Stimulated activated naive CD8-positive, alpha-beta T cell treated with anti-CD3 and anti-CD28 coated beads, Interleukin-15, Interleukin-2, amounts not matched to agents 100 ng/mL and 50 ng/mL, for 24 hours (primary cell): ENCODE measurements at regions not wholly inside any gene's neighbourhood (a gene's known extent, or its start where the extent isn't known, plus 50 kb on each side); places are given as distances from the start of the nearest gene placed in this dataset.

ENCODE experiments used
- H3K27ac Mint-ChIP-seq: one replicate; pipeline ENCODE4 v1.8.0; 2021; ENCODE audit warnings: mild to moderate bottlenecking, mixed read lengths
- H3K27me3 Mint-ChIP-seq: one replicate; pipeline ENCODE4 v1.8.0; 2021; ENCODE audit warnings: mixed read lengths
- H3K36me3 Mint-ChIP-seq: one replicate; pipeline ENCODE4 v1.8.0; 2021; ENCODE audit warnings: low read depth, mixed read lengths
- H3K4me1 Mint-ChIP-seq: one replicate; pipeline ENCODE4 v1.8.0; 2021; ENCODE audit warnings: low read depth, mixed read lengths
- H3K4me3 Mint-ChIP-seq: one replicate; pipeline ENCODE4 v1.8.0; 2021; ENCODE audit warnings: mild to moderate bottlenecking, mixed read lengths
- H3K9me3 Mint-ChIP-seq: one replicate; pipeline ENCODE4 v1.8.0; 2021; ENCODE audit warnings: mixed read lengths

DNA sequence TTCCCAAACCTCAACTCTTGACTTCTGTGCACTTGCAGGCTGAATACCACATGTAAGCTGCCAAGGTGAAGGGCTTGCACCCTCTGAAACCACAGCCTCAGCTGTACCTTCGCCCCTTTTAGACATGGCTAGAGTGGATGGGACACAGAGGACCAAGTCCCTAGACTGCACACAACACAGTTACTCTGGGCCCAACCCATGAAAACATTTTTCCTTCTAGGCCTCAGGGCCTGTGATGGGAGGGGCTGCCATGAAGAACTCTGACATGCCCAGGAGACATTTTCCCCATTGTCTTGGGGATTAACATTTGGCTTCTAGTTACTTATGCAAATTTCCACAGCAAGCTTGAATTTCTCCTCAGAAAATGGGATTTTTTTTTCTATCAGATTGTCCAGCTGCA is 331.0 kb upstream of the RGMB start:
- no peak overlapping the region for H3K27ac Mint-ChIP-seq
- no peaks in the 10 kb centered on the region for H3K27me3 Mint-ChIP-seq
- H3K4me3 Mint-ChIP-seq = no peak overlapping the region
- H3K4me1 Mint-ChIP-seq = no peaks in the 10 kb centered on the region
- no peaks in the 10 kb centered on the region for H3K36me3 Mint-ChIP-seq
- peaks cover 10% of the 10 kb centered on the region for H3K9me3 Mint-ChIP-seq

GRCh38 chr5:98443881-98444280 is 329.6 kb upstream of the RGMB start:
- Mint-ChIP-seq H3K27ac (no peak overlapping the region), H3K27me3 (peaks cover 2% of the 10 kb centered on the region), H3K36me3 (no peaks in the 10 kb centered on the region), H3K4me3 (no peak overlapping the region), H3K4me1 (no peaks in the 10 kb centered on the region), H3K9me3 (peaks cover 10% of the 10 kb centered on the region)

- Mint-ChIP-seq H3K36me3 (no peaks in the 10 kb centered on the region), H3K4me1 (no peaks in the 10 kb centered on the region)
Measured at GRCh38 chr5:98453296-98453695, 320.2 kb upstream of the RGMB start.

DNA sequence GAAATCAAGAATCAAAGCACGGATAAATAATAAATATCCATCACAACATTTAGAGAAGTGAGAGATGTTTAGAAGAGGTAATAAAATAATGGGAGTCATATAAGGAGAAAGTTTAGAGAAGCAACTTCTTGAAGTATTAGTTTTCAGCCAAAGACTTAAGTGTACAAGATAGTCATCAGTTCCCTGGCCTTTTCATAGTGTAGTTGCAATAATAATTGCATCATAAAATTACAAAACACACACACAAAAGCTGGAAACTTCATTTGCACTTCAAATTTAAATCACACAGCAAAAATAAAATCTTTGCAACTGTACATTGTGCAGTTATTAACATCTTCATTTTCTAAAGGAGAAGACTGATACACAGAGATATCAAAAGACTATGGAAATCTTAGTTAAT is 319.1 kb upstream of the RGMB start:
- Mint-ChIP-seq H3K27ac (no peak overlapping the region), H3K4me1 (no peaks in the 10 kb centered on the region)

More at GRCh38 chr5:98453296-98453695, 320.2 kb upstream of the RGMB start:
- no peak overlapping the region for H3K4me3 Mint-ChIP-seq
- H3K9me3 Mint-ChIP-seq = no peaks in the 10 kb centered on the region
- H3K27me3 Mint-ChIP-seq = peaks cover 5% of the 10 kb centered on the region
- H3K27ac Mint-ChIP-seq = no peak overlapping the region

DNA sequence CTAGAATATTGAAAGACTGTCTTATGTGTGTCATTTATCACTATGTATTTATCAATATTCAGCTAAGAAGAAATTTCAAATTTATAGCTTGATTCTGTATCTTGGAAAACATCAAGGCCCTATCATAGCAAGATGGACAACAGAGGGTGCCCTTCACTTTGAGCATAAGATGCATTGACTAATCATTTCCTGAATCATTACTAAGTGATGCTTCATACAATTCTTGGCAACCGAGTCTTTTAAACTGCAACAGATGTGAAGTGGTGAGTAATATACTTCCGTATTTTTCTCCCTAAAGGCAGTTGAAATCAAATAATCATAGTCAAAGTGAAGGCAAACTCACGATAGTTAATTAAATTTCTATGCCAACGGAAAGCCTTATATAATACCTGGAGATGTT is 318.6 kb upstream of the RGMB start:
- no peak overlapping the region for H3K4me3 Mint-ChIP-seq
- H3K27me3 Mint-ChIP-seq = no peaks in the 10 kb centered on the region
- no peak overlapping the region for H3K27ac Mint-ChIP-seq
- H3K9me3 Mint-ChIP-seq = no peaks in the 10 kb centered on the region
- H3K36me3 Mint-ChIP-seq = no peaks in the 10 kb centered on the region
- H3K4me1 Mint-ChIP-seq = no peaks in the 10 kb centered on the region

More for the DNA sequence above, 319.1 kb upstream of the RGMB start:
- Mint-ChIP-seq H3K9me3 (no peaks in the 10 kb centered on the region), H3K4me3 (no peak overlapping the region), H3K27me3 (no peaks in the 10 kb centered on the region), H3K36me3 (no peaks in the 10 kb centered on the region)

- Mint-ChIP-seq H3K4me1 (no peaks in the 10 kb centered on the region), H3K9me3 (no peaks in the 10 kb centered on the region), H3K27me3 (no peaks in the 10 kb centered on the region), H3K27ac (no peak overlapping the region), H3K36me3 (no peaks in the 10 kb centered on the region), H3K4me3 (no peak overlapping the region)
Measured at GRCh38 chr5:98455665-98456064, 317.8 kb upstream of the RGMB start.

GRCh38 chr5:98458004-98458403 is 315.5 kb upstream of the RGMB start:
- Mint-ChIP-seq H3K9me3 (no peaks in the 10 kb centered on the region), H3K27ac (no peak overlapping the region), H3K4me3 (no peak overlapping the region), H3K36me3 (no peaks in the 10 kb centered on the region), H3K27me3 (peaks cover 6% of the 10 kb centered on the region), H3K4me1 (no peaks in the 10 kb centered on the region)

DNA sequence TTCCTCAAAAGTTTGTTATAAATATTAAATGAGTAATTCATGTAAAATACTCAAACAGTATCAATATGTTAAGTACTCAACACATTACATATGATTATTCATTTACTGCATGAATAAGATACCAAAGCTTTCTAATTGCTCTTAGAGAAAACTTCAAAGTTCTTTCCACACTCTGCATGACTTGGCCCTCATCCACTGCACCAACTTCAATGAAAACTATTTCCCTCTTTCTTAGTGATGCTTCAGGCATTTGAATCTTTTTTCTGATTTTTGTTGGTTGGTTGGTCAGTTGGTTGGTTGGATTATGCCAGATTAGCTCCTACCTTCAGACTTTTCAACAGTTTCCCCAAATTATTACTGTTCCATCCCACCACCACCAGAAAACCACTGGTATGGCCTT is 314.7 kb upstream of the RGMB start:
- H3K9me3 Mint-ChIP-seq = peaks cover 2% of the 10 kb centered on the region
- no peak overlapping the region for H3K27ac Mint-ChIP-seq
- H3K27me3 Mint-ChIP-seq = peaks cover 6% of the 10 kb centered on the region
- H3K4me1 Mint-ChIP-seq = no peaks in the 10 kb centered on the region
- H3K36me3 Mint-ChIP-seq = no peaks in the 10 kb centered on the region
- no peak overlapping the region for H3K4me3 Mint-ChIP-seq

DNA sequence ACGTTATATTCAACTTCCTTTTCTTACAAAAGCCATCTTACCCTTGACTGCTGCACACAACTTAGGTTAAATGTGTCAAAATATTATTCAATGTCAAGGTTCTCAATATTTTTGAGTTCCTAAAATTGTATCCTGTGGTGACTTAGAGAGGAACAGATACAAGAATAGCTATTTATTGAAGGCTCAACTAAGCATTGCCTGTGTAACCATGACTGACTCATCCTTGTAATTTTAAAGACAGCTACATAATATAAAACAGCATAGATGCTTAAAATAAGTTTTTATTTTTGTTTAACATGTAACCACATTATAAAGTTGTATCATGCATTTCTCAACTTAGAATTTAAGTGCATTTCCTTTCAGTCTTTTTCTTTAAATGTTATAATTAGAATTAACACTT is 312.9 kb upstream of the RGMB start:
- H3K9me3 Mint-ChIP-seq = peaks cover 4% of the 10 kb centered on the region
- H3K27ac Mint-ChIP-seq = no peak overlapping the region
- no peaks in the 10 kb centered on the region for H3K4me1 Mint-ChIP-seq
- H3K4me3 Mint-ChIP-seq = no peak overlapping the region
- no peaks in the 10 kb centered on the region for H3K36me3 Mint-ChIP-seq
- peaks cover 6% of the 10 kb centered on the region for H3K27me3 Mint-ChIP-seq

DNA sequence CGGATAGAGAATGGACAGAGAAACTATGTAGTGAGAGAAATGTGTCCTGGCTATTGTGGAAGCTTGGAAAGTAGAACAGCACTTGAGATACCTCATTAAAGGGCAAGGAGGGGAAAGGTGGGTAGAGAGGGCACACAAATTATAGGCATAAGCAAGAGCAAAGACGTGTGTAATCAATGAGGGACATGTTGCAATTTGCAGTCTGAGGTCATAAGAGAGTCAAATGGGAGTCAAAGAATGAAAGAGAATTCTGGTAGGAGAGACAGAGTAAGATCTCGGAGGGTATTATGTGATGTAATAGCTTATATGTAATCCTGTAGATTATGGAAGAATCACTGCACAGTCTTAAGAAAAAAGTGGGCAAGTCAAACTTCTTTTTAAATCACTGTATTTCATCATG is 312.0 kb upstream of the RGMB start:
- no peaks in the 10 kb centered on the region for H3K4me1 Mint-ChIP-seq
- H3K36me3 Mint-ChIP-seq = no peaks in the 10 kb centered on the region
- peaks cover 4% of the 10 kb centered on the region for H3K9me3 Mint-ChIP-seq
- no peak overlapping the region for H3K27ac Mint-ChIP-seq
- H3K4me3 Mint-ChIP-seq = no peak overlapping the region
- peaks cover 6% of the 10 kb centered on the region for H3K27me3 Mint-ChIP-seq

GRCh38 chr5:98463222-98463621 is 310.2 kb upstream of the RGMB start:
- H3K9me3 Mint-ChIP-seq = peaks cover 4% of the 10 kb centered on the region
- no peaks in the 10 kb centered on the region for H3K4me1 Mint-ChIP-seq
- no peak overlapping the region for H3K27ac Mint-ChIP-seq
- H3K36me3 Mint-ChIP-seq = no peaks in the 10 kb centered on the region
- H3K4me3 Mint-ChIP-seq = no peak overlapping the region
- H3K27me3 Mint-ChIP-seq = peaks cover 6% of the 10 kb centered on the region

GRCh38 chr5:98463676-98464075 is 309.8 kb upstream of the RGMB start:
- no peaks in the 10 kb centered on the region for H3K4me1 Mint-ChIP-seq
- peaks cover 4% of the 10 kb centered on the region for H3K9me3 Mint-ChIP-seq
- H3K27me3 Mint-ChIP-seq = peaks cover 6% of the 10 kb centered on the region

GRCh38 chr5:98464737-98465330 is 308.6 kb upstream of the RGMB start:
- Mint-ChIP-seq H3K4me3 (no peak overlapping the region), H3K36me3 (no peaks in the 10 kb centered on the region), H3K9me3 (peaks cover 4% of the 10 kb centered on the region), H3K4me1 (no peaks in the 10 kb centered on the region), H3K27ac (no peak overlapping the region), H3K27me3 (peaks cover 6% of the 10 kb centered on the region)

More at GRCh38 chr5:98463676-98464075, 309.8 kb upstream of the RGMB start:
- Mint-ChIP-seq H3K36me3 (no peaks in the 10 kb centered on the region), H3K4me3 (no peak overlapping the region), H3K27ac (no peak overlapping the region)

- Mint-ChIP-seq H3K36me3 (no peaks in the 10 kb centered on the region), H3K27ac (no peak overlapping the region), H3K27me3 (peaks cover 4% of the 10 kb centered on the region), H3K9me3 (peaks cover 4% of the 10 kb centered on the region), H3K4me1 (no peaks in the 10 kb centered on the region), H3K4me3 (no peak overlapping the region)
Measured at GRCh38 chr5:98468188-98468869, 305.1 kb upstream of the RGMB start.

GRCh38 chr5:98470747-98471146 is 302.7 kb upstream of the RGMB start:
- Mint-ChIP-seq H3K4me3 (no peak overlapping the region), H3K4me1 (no peaks in the 10 kb centered on the region), H3K36me3 (no peaks in the 10 kb centered on the region), H3K9me3 (no peaks in the 10 kb centered on the region), H3K27me3 (peaks cover 4% of the 10 kb centered on the region), H3K27ac (no peak overlapping the region)

DNA sequence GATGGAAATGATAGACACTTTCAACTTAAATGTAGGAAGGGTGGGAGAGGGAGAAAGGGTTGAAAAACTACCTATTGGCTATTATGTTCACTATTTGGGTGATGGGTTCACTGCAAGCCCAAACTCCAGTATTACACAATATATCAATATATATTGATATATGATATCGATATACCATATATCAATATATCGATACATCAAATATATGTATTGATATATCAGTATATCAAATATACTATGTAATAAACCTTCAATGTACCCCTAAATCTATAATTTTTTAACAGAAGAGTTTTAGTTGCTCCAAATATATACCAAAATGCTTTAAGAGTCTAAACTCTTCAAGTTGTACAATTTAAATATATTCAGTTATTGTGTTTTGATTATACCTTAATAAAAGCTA is 302.0 kb upstream of the RGMB start:
- Mint-ChIP-seq H3K27me3 (peaks cover 4% of the 10 kb centered on the region), H3K36me3 (no peaks in the 10 kb centered on the region), H3K4me3 (no peak overlapping the region), H3K27ac (no peak overlapping the region), H3K4me1 (no peaks in the 10 kb centered on the region), H3K9me3 (no peaks in the 10 kb centered on the region)
